ENCODE measurements at regions not wholly inside any gene's neighbourhood (a gene's known extent, or its start where the extent isn't known, plus 50 kb on each side); places are given as distances from the start of the nearest gene placed in this dataset.

DNA sequence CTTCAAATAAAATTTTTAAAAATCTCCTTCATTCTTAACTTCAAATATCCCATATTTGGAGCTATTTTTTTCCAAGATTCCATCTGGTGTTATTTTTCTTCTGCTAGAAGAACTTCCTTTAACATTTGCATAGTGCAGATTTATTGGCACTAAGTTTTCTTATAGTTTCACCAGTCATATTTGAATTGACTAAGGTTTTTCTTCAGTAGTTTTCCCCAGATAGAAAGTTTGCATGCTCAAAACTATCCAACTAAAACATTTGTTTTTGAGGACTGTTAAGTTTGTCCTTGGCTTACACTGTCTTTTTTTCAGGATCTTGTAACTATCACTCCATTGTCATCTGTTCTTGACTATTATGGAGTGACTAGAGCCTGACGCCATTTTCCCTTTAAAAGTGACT lies 606.7 kb downstream of the TAF11L14 start:
- no peaks in the 10 kb centered on the region for H3K79me1 ChIP-seq (ENCODE audit: low read depth in 1 of 2, low read length in 2 of 2)
- no peak overlapping the region for H3K4me3 ChIP-seq (ENCODE audit: insufficient read depth, low read depth, low read length)
- no peak overlapping the region for H3K4ac ChIP-seq (ENCODE audit: low read depth, low read length)
- H2AK9ac ChIP-seq (replicated peaks; ENCODE audit: low read depth, low read length, poor library complexity): no peak overlapping the region
- H3K4me1 ChIP-seq (ENCODE audit: control insufficient read depth, insufficient read depth, low read length): no peaks in the 10 kb centered on the region
- TF ChIP-seq, protein P1, sequence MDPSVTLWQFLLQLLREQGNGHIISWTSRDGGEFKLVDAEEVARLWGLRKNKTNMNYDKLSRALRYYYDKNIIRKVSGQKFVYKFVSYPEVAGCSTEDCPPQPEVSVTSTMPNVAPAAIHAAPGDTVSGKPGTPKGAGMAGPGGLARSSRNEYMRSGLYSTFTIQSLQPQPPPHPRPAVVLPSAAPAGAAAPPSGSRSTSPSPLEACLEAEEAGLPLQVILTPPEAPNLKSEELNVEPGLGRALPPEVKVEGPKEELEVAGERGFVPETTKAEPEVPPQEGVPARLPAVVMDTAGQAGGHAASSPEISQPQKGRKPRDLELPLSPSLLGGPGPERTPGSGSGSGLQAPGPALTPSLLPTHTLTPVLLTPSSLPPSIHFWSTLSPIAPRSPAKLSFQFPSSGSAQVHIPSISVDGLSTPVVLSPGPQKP (IDR thresholded peaks at IDR 0.05; ENCODE audit: borderline replicate concordance, low read depth, low read length): no peak
- no peak for TF ChIP-seq POLR2A (IDR thresholded peaks at IDR 0.05; ENCODE audit: low read depth, low read length)
- TF ChIP-seq, protein P2, sequence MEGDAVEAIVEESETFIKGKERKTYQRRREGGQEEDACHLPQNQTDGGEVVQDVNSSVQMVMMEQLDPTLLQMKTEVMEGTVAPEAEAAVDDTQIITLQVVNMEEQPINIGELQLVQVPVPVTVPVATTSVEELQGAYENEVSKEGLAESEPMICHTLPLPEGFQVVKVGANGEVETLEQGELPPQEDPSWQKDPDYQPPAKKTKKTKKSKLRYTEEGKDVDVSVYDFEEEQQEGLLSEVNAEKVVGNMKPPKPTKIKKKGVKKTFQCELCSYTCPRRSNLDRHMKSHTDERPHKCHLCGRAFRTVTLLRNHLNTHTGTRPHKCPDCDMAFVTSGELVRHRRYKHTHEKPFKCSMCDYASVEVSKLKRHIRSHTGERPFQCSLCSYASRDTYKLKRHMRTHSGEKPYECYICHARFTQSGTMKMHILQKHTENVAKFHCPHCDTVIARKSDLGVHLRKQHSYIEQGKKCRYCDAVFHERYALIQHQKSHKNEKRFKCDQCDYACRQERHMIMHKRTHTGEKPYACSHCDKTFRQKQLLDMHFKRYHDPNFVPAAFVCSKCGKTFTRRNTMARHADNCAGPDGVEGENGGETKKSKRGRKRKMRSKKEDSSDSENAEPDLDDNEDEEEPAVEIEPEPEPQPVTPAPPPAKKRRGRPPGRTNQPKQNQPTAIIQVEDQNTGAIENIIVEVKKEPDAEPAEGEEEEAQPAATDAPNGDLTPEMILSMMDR (conservative IDR thresholded peaks at IDR 0.05; ENCODE audit: low read depth, low read length): no peak
- TF ChIP-seq RFX5 (IDR thresholded peaks at IDR 0.05; ENCODE audit: low read depth, low read length): no peak
- no peak for TF ChIP-seq MAZ (IDR thresholded peaks at IDR 0.05; ENCODE audit: borderline replicate concordance, low read depth, low read length)
- TF ChIP-seq, protein P3, sequence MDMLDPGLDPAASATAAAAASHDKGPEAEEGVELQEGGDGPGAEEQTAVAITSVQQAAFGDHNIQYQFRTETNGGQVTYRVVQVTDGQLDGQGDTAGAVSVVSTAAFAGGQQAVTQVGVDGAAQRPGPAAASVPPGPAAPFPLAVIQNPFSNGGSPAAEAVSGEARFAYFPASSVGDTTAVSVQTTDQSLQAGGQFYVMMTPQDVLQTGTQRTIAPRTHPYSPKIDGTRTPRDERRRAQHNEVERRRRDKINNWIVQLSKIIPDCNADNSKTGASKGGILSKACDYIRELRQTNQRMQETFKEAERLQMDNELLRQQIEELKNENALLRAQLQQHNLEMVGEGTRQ (IDR thresholded peaks at IDR 0.05; ENCODE audit: low read depth, low read length): no peak
- no peak for TF ChIP-seq SMC3 (IDR thresholded peaks at IDR 0.05; ENCODE audit: low read depth, low read length)
- no peak for TF ChIP-seq CEBPB (IDR thresholded peaks at IDR 0.05; ENCODE audit: low read depth, low read length)
- no peak for TF ChIP-seq BHLHE40 (IDR thresholded peaks at IDR 0.05; ENCODE audit: low read depth, low read length)
- no peak for TF ChIP-seq CHD1 (IDR thresholded peaks at IDR 0.05; ENCODE audit: low read depth, low read length)
- no peak for TF ChIP-seq RAD21 (IDR thresholded peaks at IDR 0.05; ENCODE audit: low read length)
- TF ChIP-seq MAFK (IDR thresholded peaks at IDR 0.05; ENCODE audit: low read depth, low read length): no peak
- H2BK5ac ChIP-seq (ENCODE audit: low read depth, low read length, poor library complexity, severe bottlenecking): no peak overlapping the region
- no peak overlapping the region for H2BK120ac ChIP-seq (ENCODE audit: low read depth, low read length)
- no peak overlapping the region for H2AFZ ChIP-seq (replicated peaks; ENCODE audit: low read length, poor library complexity)
- H3K9me1 ChIP-seq (ENCODE audit: insufficient read depth, low read length): no peaks in the 10 kb centered on the region
- no peak overlapping the region for H3K27ac ChIP-seq (ENCODE audit: insufficient read depth, low read length)
- H3K4me2 ChIP-seq (ENCODE audit: low read depth, low read length): no peak overlapping the region
- WGBS, 2 experiments (ENCODE audit: extremely low coverage in 2 of 2, insufficient read length in 1 of 2): no CpG with 5 or more reads among the region's 1 CpG
- no peak overlapping the region for H2BK15ac ChIP-seq (ENCODE audit: low read depth, low read length)
- dilution Hi-C loops (cut with HindIII; ENCODE audit: low sequenced_read_pairs, unreplicated experiment) (no loop called here), in situ Hi-C loops (cut with MboI; ENCODE audit: low sequenced_read_pairs) (no loop called here), intact Hi-C loops (cut with micrococcal nuclease) (no loop called here)
- H3K23ac ChIP-seq (ENCODE audit: low read depth, low read length): no peak overlapping the region
- H4K91ac ChIP-seq (ENCODE audit: insufficient read depth, low read depth, low read length): no peak overlapping the region
- no peaks in the 10 kb centered on the region for H3K27me3 ChIP-seq (ENCODE audit: control insufficient read depth, insufficient read depth, low read length)
- no peaks in the 10 kb centered on the region for H3K9me3 ChIP-seq (ENCODE audit: control insufficient read depth, insufficient read depth, low read length)
- H4K8ac ChIP-seq (ENCODE audit: low read depth in 2 of 2, low read length in 2 of 2): no peak overlapping the region
- CTCF ChIA-PET: no interaction called here
- no peak overlapping the region for H3K56ac ChIP-seq (ENCODE audit: extremely low read depth, insufficient read depth, low read length)
- no TSS peak for BruUV-seq (replicated peaks)
- H2BK20ac ChIP-seq (ENCODE audit: low read depth, low read length): no peak overlapping the region
- H4K20me1 ChIP-seq (ENCODE audit: insufficient read depth, low read length): no peaks in the 10 kb centered on the region
- H2AK5ac ChIP-seq (ENCODE audit: low read depth, low read length): no peak overlapping the region
- ATAC-seq (ENCODE audit: low read depth): no peak
- H4K5ac ChIP-seq (ENCODE audit: low read depth, low read length): no peak overlapping the region
- no peak overlapping the region for H3K18ac ChIP-seq (ENCODE audit: low read depth, low read length)
- no peak for DNase-seq
- H3K14ac ChIP-seq (replicated peaks; ENCODE audit: low read depth, low read length): no peak overlapping the region
- H3K9ac ChIP-seq (ENCODE audit: low read depth, low read length): no peak overlapping the region
- no peaks in the 10 kb centered on the region for H3K36me3 ChIP-seq (ENCODE audit: control insufficient read depth, insufficient read depth, low read length)
- POLR2A ChIA-PET (ENCODE audit: unreplicated experiment): no interaction called here

Measured in IMR-90 (cell line).